ENCODE measurements at regions not wholly inside any gene's neighbourhood (a gene's known extent, or its start where the extent isn't known, plus 50 kb on each side); places are given as distances from the start of the nearest gene placed in this dataset.
"Not testable (repeated sequence)": the region's sequence is repeated elsewhere in the genome, so short reads cannot be mapped to it uniquely, and the experiment has no call there.

DNA sequence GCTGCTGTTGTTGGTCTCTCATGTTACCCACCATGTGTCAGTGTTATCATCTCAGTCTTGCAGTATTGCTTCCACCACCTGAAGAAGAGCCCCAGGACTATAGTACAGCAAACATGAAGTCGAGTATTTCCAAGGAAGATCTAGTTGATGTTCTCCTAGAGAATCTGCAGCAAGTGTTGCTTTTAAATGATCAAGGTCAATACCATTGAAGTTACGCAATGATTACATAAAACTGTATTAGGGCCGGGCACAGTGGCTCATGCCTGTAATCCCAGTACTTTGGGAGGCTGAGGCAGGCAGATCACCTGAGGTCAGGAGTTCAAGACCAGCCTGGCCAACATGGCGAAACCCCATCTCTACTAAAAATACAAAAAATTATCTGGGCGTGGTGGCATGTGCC lies 173.9 kb downstream of the TJP1 start:
- H3K9me3 Mint-ChIP-seq: peaks cover 31% of the 10 kb centered on the region
- CTCF ChIA-PET, H3K4me1 Mint-ChIP-seq, H3K27ac Mint-ChIP-seq, H3K27me3 Mint-ChIP-seq, H3K4me3 Mint-ChIP-seq, DNase-seq, H3K36me3 Mint-ChIP-seq: not testable (repeated sequence)

DNA sequence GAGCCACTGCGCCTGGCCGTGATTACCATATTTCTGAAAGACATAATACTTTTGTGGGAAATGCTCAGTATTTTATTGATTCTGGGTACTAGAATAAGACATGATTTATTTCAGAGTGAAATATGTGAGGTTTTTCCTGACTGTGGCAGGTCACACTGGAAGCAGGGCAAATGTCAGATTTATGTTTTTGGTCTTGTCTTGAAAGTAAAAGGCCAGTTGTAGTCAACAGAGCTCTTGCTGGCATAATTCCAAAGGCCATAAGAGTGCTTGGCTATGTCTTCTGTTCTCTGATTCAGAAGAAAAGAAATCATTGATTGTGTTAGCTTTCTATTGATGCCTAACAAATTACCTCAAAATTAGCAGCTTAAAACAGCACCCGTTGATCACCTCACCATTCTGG lies 176.4 kb downstream of the TJP1 start:
- CTCF ChIA-PET: no interaction called here
- no peaks in the 10 kb centered on the region for H3K27me3 Mint-ChIP-seq
- H3K4me3 Mint-ChIP-seq: no peak overlapping the region
- no peaks in the 10 kb centered on the region for H3K4me1 Mint-ChIP-seq
- H3K36me3 Mint-ChIP-seq: no peaks in the 10 kb centered on the region
- H3K27ac Mint-ChIP-seq: no peak overlapping the region
- no peak for DNase-seq
- H3K9me3 Mint-ChIP-seq: peaks cover 27% of the 10 kb centered on the region

- H3K4me1 Mint-ChIP-seq, H3K27me3 Mint-ChIP-seq, CTCF ChIA-PET, H3K36me3 Mint-ChIP-seq, DNase-seq, H3K27ac Mint-ChIP-seq, H3K4me3 Mint-ChIP-seq: not testable (repeated sequence)
- H3K9me3 Mint-ChIP-seq: peaks cover 27% of the 10 kb centered on the region
Observed at GRCh38 chr15:29644361-29644760, 177.9 kb downstream of the TJP1 start.

- H3K27me3 Mint-ChIP-seq: no peaks in the 10 kb centered on the region
- no peak overlapping the region for H3K4me3 Mint-ChIP-seq
- H3K27ac Mint-ChIP-seq: no peak overlapping the region
- H3K9me3 Mint-ChIP-seq: no peaks in the 10 kb centered on the region
- CTCF ChIA-PET: no interaction called here
- H3K36me3 Mint-ChIP-seq: no peaks in the 10 kb centered on the region
- DNase-seq: no peak
- no peaks in the 10 kb centered on the region for H3K4me1 Mint-ChIP-seq
Observed at GRCh38 chr15:29638781-29639180, 183.5 kb downstream of the TJP1 start.

DNA sequence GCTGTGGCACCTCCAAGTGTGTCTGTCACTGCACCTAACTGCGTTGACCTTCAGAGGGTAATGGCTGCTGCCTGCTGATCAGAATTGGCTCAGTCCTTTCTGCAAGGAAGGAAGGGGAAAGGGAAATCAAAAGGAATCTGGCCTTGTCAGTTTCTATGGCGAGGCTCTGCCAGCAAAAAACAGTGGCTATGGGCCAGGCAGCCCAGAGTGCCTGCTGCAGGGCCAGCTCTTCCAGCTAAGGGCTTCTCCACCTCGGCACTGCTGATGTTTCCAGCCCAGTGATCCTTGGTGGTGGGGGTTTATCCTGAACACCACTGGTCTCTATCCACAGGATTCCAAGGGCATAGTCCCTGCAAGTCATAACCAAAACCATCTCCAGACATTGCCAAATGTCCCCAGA lies 184.3 kb downstream of the TJP1 start:
- DNase-seq: no peak
- Mint-ChIP-seq H3K27me3 (no peaks in the 10 kb centered on the region), H3K9me3 (no peaks in the 10 kb centered on the region), H3K36me3 (no peaks in the 10 kb centered on the region), H3K27ac (no peak overlapping the region), H3K4me1 (no peaks in the 10 kb centered on the region), H3K4me3 (no peak overlapping the region)
- CTCF ChIA-PET: no interaction called here

DNA sequence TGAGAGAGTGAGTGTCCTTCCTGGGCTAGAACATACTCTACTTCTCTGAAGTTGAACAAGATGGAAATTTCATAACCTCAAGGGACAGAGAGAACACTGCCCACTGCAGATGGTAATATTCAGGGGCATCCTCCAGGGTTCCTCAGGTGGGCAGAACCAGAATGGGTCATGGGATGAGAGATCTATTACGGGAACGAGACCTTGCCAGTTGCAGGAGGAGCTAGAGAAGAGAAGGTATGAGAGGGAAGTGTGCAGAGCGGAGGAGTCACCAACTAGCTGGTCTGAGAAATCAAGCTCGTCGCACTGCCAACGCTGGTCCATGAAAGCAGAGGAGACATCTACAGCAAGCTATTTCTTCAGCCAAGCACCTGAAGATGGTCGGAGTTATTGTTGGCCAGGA lies 184.7 kb downstream of the TJP1 start:
- no peak overlapping the region for H3K27ac Mint-ChIP-seq
- DNase-seq: no peak
- no peaks in the 10 kb centered on the region for H3K27me3 Mint-ChIP-seq
- no peaks in the 10 kb centered on the region for H3K9me3 Mint-ChIP-seq
- no peak overlapping the region for H3K4me3 Mint-ChIP-seq
- CTCF ChIA-PET: no interaction called here
- no peaks in the 10 kb centered on the region for H3K36me3 Mint-ChIP-seq
- H3K4me1 Mint-ChIP-seq: no peaks in the 10 kb centered on the region

DNA sequence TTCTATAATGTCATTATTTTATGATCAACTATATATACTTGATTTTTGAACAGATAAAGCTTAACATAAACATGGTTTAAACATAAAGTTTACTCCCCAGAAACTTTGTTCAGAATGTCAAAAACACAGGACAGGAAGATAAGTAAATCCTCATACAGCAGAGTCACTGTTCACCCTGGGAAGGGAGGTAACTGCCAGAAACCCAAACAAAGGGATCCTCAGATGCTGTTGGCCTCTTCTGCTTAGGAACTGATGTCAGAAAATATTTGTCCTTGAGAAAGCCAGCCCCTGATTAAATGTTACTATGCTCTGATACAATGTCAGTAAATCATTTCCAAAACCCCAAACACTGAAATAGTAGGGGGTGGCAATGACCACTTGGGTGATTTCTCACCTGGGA lies 185.3 kb downstream of the TJP1 start:
- no peaks in the 10 kb centered on the region for H3K36me3 Mint-ChIP-seq
- H3K4me3 Mint-ChIP-seq: no peak overlapping the region

DNA sequence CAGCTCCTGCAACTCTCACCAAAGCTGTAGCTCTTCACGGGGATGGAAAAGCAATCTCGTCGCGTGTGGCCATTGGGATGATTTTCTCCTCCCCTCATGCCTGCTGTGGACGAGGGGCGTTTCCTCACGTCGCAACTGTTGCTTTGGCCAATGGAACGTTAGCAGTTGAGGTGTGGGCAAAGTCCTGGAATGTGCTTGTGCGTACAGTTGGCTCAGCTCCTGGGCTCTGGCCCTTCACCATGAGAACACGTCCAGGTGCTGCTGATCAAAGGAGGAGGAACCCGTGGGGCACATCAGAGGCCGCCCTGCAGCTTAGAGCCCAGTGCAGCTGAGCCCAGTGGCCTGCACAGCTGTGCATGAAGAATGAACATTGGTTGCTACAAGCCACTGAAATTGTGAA lies 186.1 kb downstream of the TJP1 start:
- Mint-ChIP-seq H3K27ac (no peak overlapping the region), H3K9me3 (no peaks in the 10 kb centered on the region), H3K4me3 (no peak overlapping the region), H3K4me1 (no peaks in the 10 kb centered on the region), H3K27me3 (no peaks in the 10 kb centered on the region), H3K36me3 (no peaks in the 10 kb centered on the region)
- DNase-seq: no peak
- CTCF ChIA-PET: no interaction called here

More for the DNA sequence above, 185.3 kb downstream of the TJP1 start:
- no peak for DNase-seq
- no peak overlapping the region for H3K27ac Mint-ChIP-seq
- CTCF ChIA-PET: no interaction called here
- no peaks in the 10 kb centered on the region for H3K27me3 Mint-ChIP-seq
- H3K9me3 Mint-ChIP-seq: no peaks in the 10 kb centered on the region
- H3K4me1 Mint-ChIP-seq: no peaks in the 10 kb centered on the region

DNA sequence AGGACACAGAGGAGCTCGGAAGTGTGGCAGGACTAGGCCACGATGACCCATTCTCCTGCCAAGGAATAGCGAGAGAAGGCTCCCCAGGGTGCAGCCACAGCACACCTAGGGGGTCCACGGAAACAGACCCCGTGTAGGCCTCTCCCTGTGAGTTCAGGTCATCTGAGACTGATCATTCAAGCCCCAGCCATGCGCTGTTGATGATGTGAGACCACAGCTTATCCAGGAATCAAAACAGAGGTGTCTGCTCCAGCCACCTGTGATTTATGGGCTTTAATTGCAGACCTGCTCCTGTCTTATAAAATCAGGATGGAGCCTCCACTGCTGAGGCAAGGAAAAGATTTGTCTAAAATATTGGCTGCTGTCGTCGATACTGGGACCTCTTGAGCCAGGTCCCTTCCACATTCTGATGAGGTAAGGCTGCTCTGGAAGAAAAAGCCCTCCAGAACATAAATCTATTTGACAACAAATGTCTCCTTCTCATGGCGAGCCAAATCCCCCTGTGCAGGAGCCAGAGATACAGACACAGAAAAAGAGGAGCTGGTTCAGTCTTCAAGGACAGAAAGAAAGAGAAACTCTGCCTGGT lies 186.7 kb downstream of the TJP1 start:
- Mint-ChIP-seq H3K4me1 (no peaks in the 10 kb centered on the region), H3K27ac (no peak overlapping the region), H3K9me3 (no peaks in the 10 kb centered on the region), H3K27me3 (no peaks in the 10 kb centered on the region), H3K4me3 (no peak overlapping the region), H3K36me3 (no peaks in the 10 kb centered on the region)
- DNase-seq: no peak
- CTCF ChIA-PET: no interaction called here

DNA sequence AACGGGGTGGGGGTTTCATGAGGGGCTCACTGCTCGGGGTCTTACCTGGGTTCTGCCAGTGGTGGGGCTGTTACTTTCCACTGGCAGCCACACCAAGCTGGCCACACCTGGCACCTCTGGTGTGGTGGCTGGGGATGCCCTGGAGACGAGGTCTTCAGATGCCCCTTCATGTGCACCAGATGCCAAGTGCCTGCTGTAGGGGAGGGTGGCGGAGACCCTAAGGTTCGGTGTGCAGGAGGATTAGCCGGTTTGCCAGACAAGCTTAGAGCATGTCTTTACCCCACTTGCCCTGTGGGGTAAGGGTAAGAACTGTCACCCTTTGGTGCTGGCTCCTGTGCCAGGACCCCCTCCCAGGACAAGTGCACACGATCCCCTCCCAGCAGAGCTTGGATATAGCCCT lies 188.3 kb downstream of the TJP1 start:
- no peak overlapping the region for H3K27ac Mint-ChIP-seq
- no peaks in the 10 kb centered on the region for H3K27me3 Mint-ChIP-seq
- no peak overlapping the region for H3K4me3 Mint-ChIP-seq
- H3K4me1 Mint-ChIP-seq: no peaks in the 10 kb centered on the region
- H3K9me3 Mint-ChIP-seq: no peaks in the 10 kb centered on the region
- CTCF ChIA-PET: no interaction called here
- H3K36me3 Mint-ChIP-seq: no peaks in the 10 kb centered on the region
- DNase-seq: no peak

DNA sequence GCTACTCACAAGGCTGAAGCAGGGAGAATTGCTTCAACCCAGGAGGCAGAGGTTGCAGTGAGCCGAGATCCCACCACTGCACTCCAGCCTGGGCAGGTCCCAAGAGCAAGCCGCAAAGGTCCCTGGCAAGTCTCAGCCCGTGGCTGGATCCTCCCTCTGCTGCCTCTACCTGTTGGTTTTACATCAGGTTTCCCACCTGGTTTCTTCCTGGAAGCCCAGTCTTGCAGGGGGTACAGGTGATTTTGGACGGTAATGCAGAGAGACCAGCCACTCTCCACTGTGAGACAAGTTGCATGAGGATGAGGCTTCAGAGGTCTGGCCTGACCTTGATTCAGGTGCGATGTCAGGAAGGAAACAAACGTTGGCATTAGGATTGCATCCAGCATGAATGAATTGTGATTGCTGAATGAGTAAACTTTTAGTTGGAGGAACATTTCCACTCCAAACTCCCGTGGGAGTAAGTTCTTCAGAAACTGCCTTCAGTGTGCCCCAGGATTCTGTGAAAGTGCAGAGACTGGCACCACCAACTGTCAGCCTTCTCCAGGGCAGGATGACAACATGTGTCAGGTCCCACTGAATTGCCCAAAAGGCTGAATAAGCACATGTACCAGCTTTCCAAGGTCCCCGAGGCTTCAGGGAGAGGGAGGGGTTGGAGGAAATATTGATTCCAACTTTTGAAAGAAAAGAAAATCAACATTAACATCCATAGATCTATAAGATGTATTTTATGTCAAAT lies 189.4 kb downstream of the TJP1 start:
- H3K36me3 Mint-ChIP-seq: no peaks in the 10 kb centered on the region
- no peak overlapping the region for H3K4me3 Mint-ChIP-seq
- H3K4me1 Mint-ChIP-seq: no peaks in the 10 kb centered on the region
- no peaks in the 10 kb centered on the region for H3K27me3 Mint-ChIP-seq
- CTCF ChIA-PET: no interaction called here
- H3K27ac Mint-ChIP-seq: no peak overlapping the region
- no peak for DNase-seq
- H3K9me3 Mint-ChIP-seq: no peaks in the 10 kb centered on the region

GRCh38 chr15:29631076-29632070 lies 190.9 kb downstream of the TJP1 start:
- Mint-ChIP-seq H3K4me1 (no peaks in the 10 kb centered on the region), H3K9me3 (no peaks in the 10 kb centered on the region), H3K27me3 (no peaks in the 10 kb centered on the region), H3K4me3 (no peak overlapping the region), H3K36me3 (no peaks in the 10 kb centered on the region), H3K27ac (no peak overlapping the region)
- CTCF ChIA-PET: no interaction called here
- DNase-seq: no peak

GRCh38 chr15:29624271-29624670 lies 198.0 kb downstream of the TJP1 start:
- no peaks in the 10 kb centered on the region for H3K27me3 Mint-ChIP-seq
- DNase-seq: no peak
- CTCF ChIA-PET: no interaction called here
- no peaks in the 10 kb centered on the region for H3K9me3 Mint-ChIP-seq
- H3K36me3 Mint-ChIP-seq: no peaks in the 10 kb centered on the region
- no peaks in the 10 kb centered on the region for H3K4me1 Mint-ChIP-seq
- no peak overlapping the region for H3K4me3 Mint-ChIP-seq
- no peak overlapping the region for H3K27ac Mint-ChIP-seq

GRCh38 chr15:29623116-29623639 lies 199.1 kb downstream of the TJP1 start:
- Mint-ChIP-seq H3K36me3 (no peaks in the 10 kb centered on the region), H3K4me1 (no peaks in the 10 kb centered on the region), H3K27me3 (no peaks in the 10 kb centered on the region), H3K9me3 (no peaks in the 10 kb centered on the region), H3K4me3 (no peak overlapping the region), H3K27ac (no peak overlapping the region)
- no peak for DNase-seq
- CTCF ChIA-PET: no interaction called here

- CTCF ChIA-PET: no interaction called here
- Mint-ChIP-seq H3K4me1 (no peaks in the 10 kb centered on the region), H3K27ac (no peak overlapping the region), H3K4me3 (no peak overlapping the region), H3K27me3 (no peaks in the 10 kb centered on the region), H3K36me3 (no peaks in the 10 kb centered on the region), H3K9me3 (no peaks in the 10 kb centered on the region)
- no peak for DNase-seq
Observed at GRCh38 chr15:29622637-29623036, 199.6 kb downstream of the TJP1 start.
